ENCODE measurements at regions not wholly inside any gene's neighbourhood (a gene's known extent, or its start where the extent isn't known, plus 50 kb on each side); places are given as distances from the start of the nearest gene placed in this dataset.

- H3K9ac ChIP-seq (replicated peaks in 1 of 4; ENCODE audit: extremely low read depth in 1 of 4, low read depth in 3 of 4, low read length in 3 of 4) = no peak overlapping the region
- H3K4me2 ChIP-seq (ENCODE audit: insufficient read depth in 1 of 2, low read depth in 2 of 2, low read length in 2 of 2) = no peak overlapping the region
- no peak overlapping the region for H3K14ac ChIP-seq (ENCODE audit: insufficient read length)
- CTCF ChIA-PET (ENCODE audit: partially characterized antibody) = no interaction called here
- no peaks in the 10 kb centered on the region for H3K36me3 ChIP-seq (ENCODE audit: control insufficient read depth in 2 of 4, insufficient read depth in 4 of 4, low read length in 3 of 4)
- H3K4ac ChIP-seq (replicated peaks; ENCODE audit: insufficient read length, low read depth, low read length) = no peak overlapping the region
- no peak overlapping the region for H4K91ac ChIP-seq (replicated peaks; ENCODE audit: insufficient read length, low read length)
- H3K4me1 ChIP-seq (replicated peaks in 1 of 4; ENCODE audit: control insufficient read depth in 3 of 4, insufficient read depth in 4 of 4, low read length in 3 of 4) = no peaks in the 10 kb centered on the region
- H2BK20ac ChIP-seq (ENCODE audit: low read length) = no peak overlapping the region
- no peak overlapping the region for H3K27ac ChIP-seq (ENCODE audit: low read depth, low read length)
- no peaks in the 10 kb centered on the region for H3K79me1 ChIP-seq (ENCODE audit: low read depth, low read length)
- no peak overlapping the region for H3K23ac ChIP-seq (ENCODE audit: insufficient read length)
- no peak overlapping the region for H3K56ac ChIP-seq (replicated peaks; ENCODE audit: insufficient read length, low read depth, low read length)
- H2AK5ac ChIP-seq (ENCODE audit: low read depth, low read length) = no peak overlapping the region
- DNase-seq (ENCODE audit: low read depth in 1 of 2, low spot score in 2 of 2) (no peak), FAIRE-seq (no peak)
- H4K8ac ChIP-seq (ENCODE audit: extremely low read depth, insufficient read depth, low read length) = no peak overlapping the region
- no peak overlapping the region for H4K5ac ChIP-seq (ENCODE audit: insufficient read length, low read depth, low read length)
- no peak overlapping the region for H3K4me3 ChIP-seq (ENCODE audit: extremely low read depth in 1 of 4, insufficient read depth in 2 of 4, low read depth in 3 of 4, low read length in 4 of 4)
- no peaks in the 10 kb centered on the region for H3K9me3 ChIP-seq (ENCODE audit: insufficient read depth in 2 of 2, low read depth in 1 of 2, low read length in 1 of 2)
- H3K23me2 ChIP-seq (ENCODE audit: low read depth, low read length) = no peaks in the 10 kb centered on the region
- H2BK15ac ChIP-seq (ENCODE audit: low read length) = no peak overlapping the region
- H2BK5ac ChIP-seq (ENCODE audit: low read depth, low read length) = no peak overlapping the region
- no peaks in the 10 kb centered on the region for H3K79me2 ChIP-seq (ENCODE audit: control insufficient read depth in 1 of 2, insufficient read depth in 2 of 2, low read length in 2 of 2)
- no peak overlapping the region for H2BK12ac ChIP-seq (ENCODE audit: low read depth, low read length)
- H3K18ac ChIP-seq (ENCODE audit: extremely low read depth, low read length) = no peak overlapping the region
- WGBS, 2 experiments (ENCODE audit: extremely low coverage in 1 of 2, insufficient coverage in 1 of 2, insufficient read length in 1 of 2, insufficient replicate concordance in 2 of 2, low coverage in 1 of 2, low lambda C conversion rate in 2 of 2, missing lambda C conversion rate in 1 of 2) = 88% methylated on average over 2 of the region's 2 CpGs; no CpG with 5 or more reads in 1 of the 2 experiments
- POLR2A ChIA-PET (ENCODE audit: partially characterized antibody) = no interaction called here
- no peak overlapping the region for H2BK120ac ChIP-seq (replicated peaks; ENCODE audit: low read depth, low read length)
- no peaks in the 10 kb centered on the region for H4K20me1 ChIP-seq (replicated peaks in 1 of 2; ENCODE audit: control insufficient read depth in 1 of 2, insufficient read depth in 2 of 2, low read length in 2 of 2)
- H2AFZ ChIP-seq (ENCODE audit: low read length) = no peak overlapping the region
- H3K27me3 ChIP-seq (replicated peaks in 1 of 4; ENCODE audit: control insufficient read depth in 3 of 4, extremely low read depth in 1 of 4, insufficient read depth in 3 of 4, low read length in 3 of 4) = no peaks in the 10 kb centered on the region
- TF ChIP-seq, protein P1, sequence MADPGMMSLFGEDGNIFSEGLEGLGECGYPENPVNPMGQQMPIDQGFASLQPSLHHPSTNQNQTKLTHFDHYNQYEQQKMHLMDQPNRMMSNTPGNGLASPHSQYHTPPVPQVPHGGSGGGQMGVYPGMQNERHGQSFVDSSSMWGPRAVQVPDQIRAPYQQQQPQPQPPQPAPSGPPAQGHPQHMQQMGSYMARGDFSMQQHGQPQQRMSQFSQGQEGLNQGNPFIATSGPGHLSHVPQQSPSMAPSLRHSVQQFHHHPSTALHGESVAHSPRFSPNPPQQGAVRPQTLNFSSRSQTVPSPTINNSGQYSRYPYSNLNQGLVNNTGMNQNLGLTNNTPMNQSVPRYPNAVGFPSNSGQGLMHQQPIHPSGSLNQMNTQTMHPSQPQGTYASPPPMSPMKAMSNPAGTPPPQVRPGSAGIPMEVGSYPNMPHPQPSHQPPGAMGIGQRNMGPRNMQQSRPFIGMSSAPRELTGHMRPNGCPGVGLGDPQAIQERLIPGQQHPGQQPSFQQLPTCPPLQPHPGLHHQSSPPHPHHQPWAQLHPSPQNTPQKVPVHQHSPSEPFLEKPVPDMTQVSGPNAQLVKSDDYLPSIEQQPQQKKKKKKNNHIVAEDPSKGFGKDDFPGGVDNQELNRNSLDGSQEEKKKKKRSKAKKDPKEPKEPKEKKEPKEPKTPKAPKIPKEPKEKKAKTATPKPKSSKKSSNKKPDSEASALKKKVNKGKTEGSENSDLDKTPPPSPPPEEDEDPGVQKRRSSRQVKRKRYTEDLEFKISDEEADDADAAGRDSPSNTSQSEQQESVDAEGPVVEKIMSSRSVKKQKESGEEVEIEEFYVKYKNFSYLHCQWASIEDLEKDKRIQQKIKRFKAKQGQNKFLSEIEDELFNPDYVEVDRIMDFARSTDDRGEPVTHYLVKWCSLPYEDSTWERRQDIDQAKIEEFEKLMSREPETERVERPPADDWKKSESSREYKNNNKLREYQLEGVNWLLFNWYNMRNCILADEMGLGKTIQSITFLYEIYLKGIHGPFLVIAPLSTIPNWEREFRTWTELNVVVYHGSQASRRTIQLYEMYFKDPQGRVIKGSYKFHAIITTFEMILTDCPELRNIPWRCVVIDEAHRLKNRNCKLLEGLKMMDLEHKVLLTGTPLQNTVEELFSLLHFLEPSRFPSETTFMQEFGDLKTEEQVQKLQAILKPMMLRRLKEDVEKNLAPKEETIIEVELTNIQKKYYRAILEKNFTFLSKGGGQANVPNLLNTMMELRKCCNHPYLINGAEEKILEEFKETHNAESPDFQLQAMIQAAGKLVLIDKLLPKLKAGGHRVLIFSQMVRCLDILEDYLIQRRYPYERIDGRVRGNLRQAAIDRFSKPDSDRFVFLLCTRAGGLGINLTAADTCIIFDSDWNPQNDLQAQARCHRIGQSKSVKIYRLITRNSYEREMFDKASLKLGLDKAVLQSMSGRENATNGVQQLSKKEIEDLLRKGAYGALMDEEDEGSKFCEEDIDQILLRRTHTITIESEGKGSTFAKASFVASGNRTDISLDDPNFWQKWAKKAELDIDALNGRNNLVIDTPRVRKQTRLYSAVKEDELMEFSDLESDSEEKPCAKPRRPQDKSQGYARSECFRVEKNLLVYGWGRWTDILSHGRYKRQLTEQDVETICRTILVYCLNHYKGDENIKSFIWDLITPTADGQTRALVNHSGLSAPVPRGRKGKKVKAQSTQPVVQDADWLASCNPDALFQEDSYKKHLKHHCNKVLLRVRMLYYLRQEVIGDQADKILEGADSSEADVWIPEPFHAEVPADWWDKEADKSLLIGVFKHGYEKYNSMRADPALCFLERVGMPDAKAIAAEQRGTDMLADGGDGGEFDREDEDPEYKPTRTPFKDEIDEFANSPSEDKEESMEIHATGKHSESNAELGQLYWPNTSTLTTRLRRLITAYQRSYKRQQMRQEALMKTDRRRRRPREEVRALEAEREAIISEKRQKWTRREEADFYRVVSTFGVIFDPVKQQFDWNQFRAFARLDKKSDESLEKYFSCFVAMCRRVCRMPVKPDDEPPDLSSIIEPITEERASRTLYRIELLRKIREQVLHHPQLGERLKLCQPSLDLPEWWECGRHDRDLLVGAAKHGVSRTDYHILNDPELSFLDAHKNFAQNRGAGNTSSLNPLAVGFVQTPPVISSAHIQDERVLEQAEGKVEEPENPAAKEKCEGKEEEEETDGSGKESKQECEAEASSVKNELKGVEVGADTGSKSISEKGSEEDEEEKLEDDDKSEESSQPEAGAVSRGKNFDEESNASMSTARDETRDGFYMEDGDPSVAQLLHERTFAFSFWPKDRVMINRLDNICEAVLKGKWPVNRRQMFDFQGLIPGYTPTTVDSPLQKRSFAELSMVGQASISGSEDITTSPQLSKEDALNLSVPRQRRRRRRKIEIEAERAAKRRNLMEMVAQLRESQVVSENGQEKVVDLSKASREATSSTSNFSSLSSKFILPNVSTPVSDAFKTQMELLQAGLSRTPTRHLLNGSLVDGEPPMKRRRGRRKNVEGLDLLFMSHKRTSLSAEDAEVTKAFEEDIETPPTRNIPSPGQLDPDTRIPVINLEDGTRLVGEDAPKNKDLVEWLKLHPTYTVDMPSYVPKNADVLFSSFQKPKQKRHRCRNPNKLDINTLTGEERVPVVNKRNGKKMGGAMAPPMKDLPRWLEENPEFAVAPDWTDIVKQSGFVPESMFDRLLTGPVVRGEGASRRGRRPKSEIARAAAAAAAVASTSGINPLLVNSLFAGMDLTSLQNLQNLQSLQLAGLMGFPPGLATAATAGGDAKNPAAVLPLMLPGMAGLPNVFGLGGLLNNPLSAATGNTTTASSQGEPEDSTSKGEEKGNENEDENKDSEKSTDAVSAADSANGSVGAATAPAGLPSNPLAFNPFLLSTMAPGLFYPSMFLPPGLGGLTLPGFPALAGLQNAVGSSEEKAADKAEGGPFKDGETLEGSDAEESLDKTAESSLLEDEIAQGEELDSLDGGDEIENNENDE (IDR thresholded peaks at IDR 0.05; ENCODE audit: insufficient replicate concordance, low read length) = no peak
These were observed 188.1 kb upstream of the PCDH17 start for GRCh38 chr13:57443494-57443893.

Data from H1 (cell line).